ENCODE measurements at regions not wholly inside any gene's neighbourhood (a gene's known extent, or its start where the extent isn't known, plus 50 kb on each side); places are given as distances from the start of the nearest gene placed in this dataset.
"Not testable (repeated sequence)": the region's sequence is repeated elsewhere in the genome, so short reads cannot be mapped to it uniquely, and the experiment has no call there.

DNA sequence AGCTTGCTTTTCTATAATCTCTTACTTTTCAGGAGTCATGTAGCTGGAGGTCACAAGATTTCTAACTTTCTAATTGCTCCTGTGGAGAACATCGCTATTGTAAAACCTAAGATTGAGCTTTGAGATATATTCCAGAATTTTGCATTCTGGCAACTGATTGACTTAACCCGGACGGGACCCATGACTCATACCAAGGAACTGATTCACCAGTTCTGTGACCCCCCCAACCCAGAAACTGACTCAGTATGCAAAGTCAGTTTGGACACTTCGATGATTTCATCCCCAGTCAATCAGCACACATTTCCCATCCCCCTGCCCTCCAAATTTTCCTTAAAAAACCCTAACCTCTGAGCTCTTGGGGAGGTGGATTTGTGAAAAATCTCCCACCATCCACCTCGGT lies 396.5 kb upstream of the GBE1 start:
- DNase-seq (ENCODE audit: insufficient read length, low spot score) = no peak
- no peak for FAIRE-seq
- no peak for TF ChIP-seq POU2F2 (IDR thresholded peaks at IDR 0.05; ENCODE audit: low read depth, low read length)
- no peak for TF ChIP-seq PAX5 (IDR thresholded peaks at IDR 0.05; ENCODE audit: insufficient read depth, low read length, severe bottlenecking)
- no peak for TF ChIP-seq POLR2A (IDR thresholded peaks at IDR 0.05; ENCODE audit: low read depth, low read length)
- TF ChIP-seq TAF1 (IDR thresholded peaks at IDR 0.05; ENCODE audit: low read depth, low read length) = no peak
- TF ChIP-seq SPI1 (IDR thresholded peaks at IDR 0.05; ENCODE audit: low read depth, low read length) = no peak
- TF ChIP-seq POLR2AphosphoS5 (IDR thresholded peaks at IDR 0.05; ENCODE audit: low read depth, low read length) = no peak

DNA sequence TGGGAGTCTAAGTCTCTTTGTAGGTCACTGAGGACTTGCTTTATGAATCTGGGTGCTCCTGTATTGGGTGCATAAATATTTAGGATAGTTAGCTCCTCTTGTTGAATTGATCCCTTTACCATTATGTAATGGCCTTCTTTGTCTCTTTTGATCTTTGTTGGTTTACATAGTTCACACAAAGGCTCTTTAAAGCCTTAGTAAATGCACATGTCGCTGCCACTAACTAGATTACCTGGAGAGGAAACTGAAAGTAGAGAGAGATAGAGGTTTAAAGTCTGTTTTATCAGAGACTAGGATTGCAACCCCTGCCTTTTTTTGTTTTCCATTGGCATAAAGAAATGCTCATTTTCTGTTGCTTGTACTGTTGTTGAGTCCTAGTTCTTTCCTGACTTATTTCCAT lies 392.4 kb upstream of the GBE1 start:
- not testable (repeated sequence) for DNase-seq (ENCODE audit: insufficient read length, low spot score); FAIRE-seq

DNA sequence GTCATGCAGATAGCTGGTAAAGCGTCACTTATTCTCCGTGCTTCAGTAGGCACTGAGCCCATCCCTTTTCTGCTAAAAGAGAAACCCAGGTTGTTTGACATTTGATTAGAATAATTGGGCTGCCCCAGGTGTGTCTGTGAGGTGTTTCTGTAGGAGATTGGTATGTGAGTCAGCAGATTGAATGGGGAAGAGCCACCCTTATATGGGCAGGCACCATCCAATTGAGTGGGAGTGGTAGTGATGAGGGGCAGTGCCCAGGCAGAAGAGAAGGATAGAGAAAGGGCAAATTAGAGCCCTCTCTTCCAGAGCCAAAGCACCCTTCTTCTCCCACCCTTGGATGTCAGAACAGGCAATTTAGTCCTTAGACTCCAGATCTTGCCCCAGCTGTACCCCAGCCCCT lies 384.3 kb upstream of the GBE1 start:
- FAIRE-seq = no peak

DNA sequence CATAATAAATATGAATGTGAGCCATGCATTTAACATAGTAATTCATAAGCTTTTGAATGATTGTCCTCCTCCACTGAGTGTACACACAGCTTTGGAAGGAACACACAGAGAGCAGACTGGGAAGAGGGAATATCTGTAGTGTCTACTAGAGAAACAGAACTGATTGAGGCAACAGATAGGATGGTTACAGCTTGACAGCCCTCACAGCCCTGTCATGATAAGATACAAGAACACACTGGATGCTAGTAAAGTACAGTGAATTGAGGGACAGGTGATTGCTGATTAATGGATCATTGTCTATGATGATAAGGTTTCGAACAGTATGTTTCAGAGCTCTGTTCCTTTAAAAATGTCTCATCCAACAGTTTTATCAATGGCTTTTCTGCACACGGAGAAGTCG lies 383.4 kb upstream of the GBE1 start:
- TF ChIP-seq POU2F2 (IDR thresholded peaks at IDR 0.05; ENCODE audit: low read depth, low read length) (no peak), POLR2A (IDR thresholded peaks at IDR 0.05; ENCODE audit: low read depth, low read length) (no peak), POLR2AphosphoS5 (IDR thresholded peaks at IDR 0.05; ENCODE audit: low read depth, low read length) (no peak), PAX5 (IDR thresholded peaks at IDR 0.05; ENCODE audit: insufficient read depth, low read length, severe bottlenecking) (no peak), TAF1 (IDR thresholded peaks at IDR 0.05; ENCODE audit: low read depth, low read length) (no peak), SPI1 (IDR thresholded peaks at IDR 0.05; ENCODE audit: low read depth, low read length) (no peak)
- FAIRE-seq (no peak), DNase-seq (ENCODE audit: insufficient read length, low spot score) (no peak)

More for the DNA sequence above, 384.3 kb upstream of the GBE1 start:
- no peak for TF ChIP-seq SPI1 (IDR thresholded peaks at IDR 0.05; ENCODE audit: low read depth, low read length)
- no peak for TF ChIP-seq POU2F2 (IDR thresholded peaks at IDR 0.05; ENCODE audit: low read depth, low read length)
- no peak for TF ChIP-seq PAX5 (IDR thresholded peaks at IDR 0.05; ENCODE audit: insufficient read depth, low read length, severe bottlenecking)
- no peak for TF ChIP-seq TAF1 (IDR thresholded peaks at IDR 0.05; ENCODE audit: low read depth, low read length)
- TF ChIP-seq POLR2AphosphoS5 (IDR thresholded peaks at IDR 0.05; ENCODE audit: low read depth, low read length) = no peak
- no peak for TF ChIP-seq POLR2A (IDR thresholded peaks at IDR 0.05; ENCODE audit: low read depth, low read length)
- no peak for DNase-seq (ENCODE audit: insufficient read length, low spot score)

- no peak for TF ChIP-seq TAF1 (IDR thresholded peaks at IDR 0.05; ENCODE audit: low read depth, low read length)
- TF ChIP-seq PAX5 (IDR thresholded peaks at IDR 0.05; ENCODE audit: insufficient read depth, low read length, severe bottlenecking) = no peak
- no peak for TF ChIP-seq POLR2AphosphoS5 (IDR thresholded peaks at IDR 0.05; ENCODE audit: low read depth, low read length)
- no peak for TF ChIP-seq POLR2A (IDR thresholded peaks at IDR 0.05; ENCODE audit: low read depth, low read length)
- TF ChIP-seq SPI1 (IDR thresholded peaks at IDR 0.05; ENCODE audit: low read depth, low read length) = no peak
- TF ChIP-seq POU2F2 (IDR thresholded peaks at IDR 0.05; ENCODE audit: low read depth, low read length) = no peak
- no peak for DNase-seq (ENCODE audit: insufficient read length, low spot score)
- FAIRE-seq = no peak
Measured at GRCh38 chr3:82143661-82144412, 382.4 kb upstream of the GBE1 start.

- no peak for FAIRE-seq
- TF ChIP-seq PAX5 (IDR thresholded peaks at IDR 0.05; ENCODE audit: insufficient read depth, low read length, severe bottlenecking) (no peak), POLR2A (IDR thresholded peaks at IDR 0.05; ENCODE audit: low read depth, low read length) (no peak), SPI1 (IDR thresholded peaks at IDR 0.05; ENCODE audit: low read depth, low read length) (no peak), POU2F2 (IDR thresholded peaks at IDR 0.05; ENCODE audit: low read depth, low read length) (no peak), POLR2AphosphoS5 (IDR thresholded peaks at IDR 0.05; ENCODE audit: low read depth, low read length) (no peak), TAF1 (IDR thresholded peaks at IDR 0.05; ENCODE audit: low read depth, low read length) (no peak)
- DNase-seq (ENCODE audit: insufficient read length, low spot score) = no peak
Measured at GRCh38 chr3:82141592-82141991, 380.1 kb upstream of the GBE1 start.

DNA sequence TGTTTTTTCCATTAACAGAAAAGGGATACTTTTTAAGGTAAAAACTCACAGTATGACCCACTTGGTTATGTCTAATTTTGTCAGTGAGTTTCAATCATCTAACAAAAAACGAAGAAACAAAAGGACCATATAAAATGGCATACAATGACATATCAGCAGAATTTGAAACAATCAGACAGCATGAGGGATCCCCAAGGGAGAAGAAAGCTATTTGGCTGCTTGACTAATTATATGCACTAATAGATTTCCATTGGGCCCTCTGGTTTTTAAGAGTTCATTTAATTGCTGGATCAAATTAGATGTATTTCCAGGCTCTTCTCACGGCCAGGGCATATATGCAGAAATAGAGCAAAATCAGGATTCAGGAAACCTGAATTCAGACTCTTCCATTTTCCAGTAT lies 376.4 kb upstream of the GBE1 start:
- TF ChIP-seq POU2F2 (IDR thresholded peaks at IDR 0.05; ENCODE audit: low read depth, low read length) (no peak), TAF1 (IDR thresholded peaks at IDR 0.05; ENCODE audit: low read depth, low read length) (no peak), POLR2AphosphoS5 (IDR thresholded peaks at IDR 0.05; ENCODE audit: low read depth, low read length) (no peak), POLR2A (IDR thresholded peaks at IDR 0.05; ENCODE audit: low read depth, low read length) (no peak), PAX5 (IDR thresholded peaks at IDR 0.05; ENCODE audit: insufficient read depth, low read length, severe bottlenecking) (no peak), SPI1 (IDR thresholded peaks at IDR 0.05; ENCODE audit: low read depth, low read length) (no peak)
- DNase-seq (ENCODE audit: insufficient read length, low spot score) = no peak
- no peak for FAIRE-seq

GRCh38 chr3:82137050-82137449 lies 375.6 kb upstream of the GBE1 start:
- DNase-seq (ENCODE audit: insufficient read length, low spot score) (no peak), FAIRE-seq (no peak)
- TF ChIP-seq SPI1 (IDR thresholded peaks at IDR 0.05; ENCODE audit: low read depth, low read length) (no peak), POLR2AphosphoS5 (IDR thresholded peaks at IDR 0.05; ENCODE audit: low read depth, low read length) (no peak), TAF1 (IDR thresholded peaks at IDR 0.05; ENCODE audit: low read depth, low read length) (no peak), POLR2A (IDR thresholded peaks at IDR 0.05; ENCODE audit: low read depth, low read length) (no peak), PAX5 (IDR thresholded peaks at IDR 0.05; ENCODE audit: insufficient read depth, low read length, severe bottlenecking) (no peak), POU2F2 (IDR thresholded peaks at IDR 0.05; ENCODE audit: low read depth, low read length) (no peak)

DNA sequence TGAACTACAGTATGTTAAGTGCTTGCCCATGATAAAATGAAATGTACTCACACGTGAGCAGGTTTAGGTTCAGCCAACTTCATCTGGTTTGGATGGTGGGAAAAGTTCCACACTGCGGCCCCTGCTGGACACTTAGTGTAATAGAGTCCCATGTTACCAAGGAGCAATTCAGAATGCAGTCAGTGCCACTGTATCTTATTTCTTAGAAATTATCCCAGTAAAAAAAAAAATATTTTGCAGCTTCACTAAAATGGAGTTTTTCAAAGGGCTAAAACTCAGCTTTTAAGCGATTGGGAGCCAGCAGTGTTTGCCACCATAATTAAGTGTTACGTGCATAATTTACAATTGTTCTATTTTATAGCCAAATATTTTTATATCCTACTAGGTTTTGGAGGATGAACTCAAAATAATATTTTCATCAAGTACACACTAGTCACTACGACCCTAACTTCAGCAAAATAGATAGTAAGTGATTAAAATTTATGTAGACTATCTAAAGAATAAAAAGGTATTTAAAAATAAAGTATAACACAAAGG lies 371.7 kb upstream of the GBE1 start:
- DNase-seq (ENCODE audit: insufficient read length, low spot score) (no peak), FAIRE-seq (peak; percentile 85)
- TF ChIP-seq POU2F2 (IDR thresholded peaks at IDR 0.05; ENCODE audit: low read depth, low read length) = no peak
- no peak for TF ChIP-seq TAF1 (IDR thresholded peaks at IDR 0.05; ENCODE audit: low read depth, low read length)
- TF ChIP-seq PAX5 (IDR thresholded peaks at IDR 0.05; ENCODE audit: insufficient read depth, low read length, severe bottlenecking) = no peak
- no peak for TF ChIP-seq POLR2A (IDR thresholded peaks at IDR 0.05; ENCODE audit: low read depth, low read length)
- no peak for TF ChIP-seq SPI1 (IDR thresholded peaks at IDR 0.05; ENCODE audit: low read depth, low read length)
- TF ChIP-seq POLR2AphosphoS5 (IDR thresholded peaks at IDR 0.05; ENCODE audit: low read depth, low read length) = no peak

All from GM12891 (cell line).